NCI-H1092 treated with DMSO at 0.1 percent for 48 hours (cell line): ENCODE measurements at regions not wholly inside any gene's neighbourhood (a gene's known extent, or its start where the extent isn't known, plus 50 kb on each side); places are given as distances from the start of the nearest gene placed in this dataset.
"Not testable (repeated sequence)": the region's sequence is repeated elsewhere in the genome, so short reads cannot be mapped to it uniquely, and the experiment has no call there.

ENCODE experiments used
- DNase-seq: peaks from one replicate; lab custom pipeline; 2025; lab: John Stamatoyannopoulos, UW

GRCh38 chr19:30815889-30816580 is 443.9 kb downstream of the ZNF536 start:
- DNase-seq, result no peak

GRCh38 chr19:30812099-30812678 is 440.0 kb downstream of the ZNF536 start:
- no peak for DNase-seq

- DNase-seq, result no peak
Measured at GRCh38 chr19:30811397-30812098, 439.4 kb downstream of the ZNF536 start.

GRCh38 chr19:30810726-30811125 is 438.5 kb downstream of the ZNF536 start:
- no peak for DNase-seq

GRCh38 chr19:30807278-30807677 is 435.1 kb downstream of the ZNF536 start:
- DNase-seq, result no peak

GRCh38 chr19:30806311-30806710 is 434.1 kb downstream of the ZNF536 start:
- no peak for DNase-seq

- no peak for DNase-seq
Measured at GRCh38 chr19:30804751-30805150, 432.6 kb downstream of the ZNF536 start.

- DNase-seq, result not testable (repeated sequence)
Measured at GRCh38 chr19:30804333-30804732, 432.1 kb downstream of the ZNF536 start.

- no peak for DNase-seq
Measured at GRCh38 chr19:30802424-30803013, 430.3 kb downstream of the ZNF536 start.

GRCh38 chr19:30799865-30800755 is 427.9 kb downstream of the ZNF536 start:
- DNase-seq, result no peak

GRCh38 chr19:30795727-30796126 is 423.5 kb downstream of the ZNF536 start:
- DNase-seq, result no peak

GRCh38 chr19:30792561-30793505 is 420.6 kb downstream of the ZNF536 start:
- DNase-seq, result no peak

- no peak for DNase-seq
Measured at GRCh38 chr19:30791088-30791487, 418.9 kb downstream of the ZNF536 start.

GRCh38 chr19:30790056-30790680 is 418.0 kb downstream of the ZNF536 start:
- no peak for DNase-seq

- DNase-seq, result no peak
Measured at GRCh38 chr19:30788105-30788765, 416.1 kb downstream of the ZNF536 start.

- no peak for DNase-seq
Measured at GRCh38 chr19:30785458-30786137, 413.4 kb downstream of the ZNF536 start.

GRCh38 chr19:30784850-30785457 is 412.8 kb downstream of the ZNF536 start:
- DNase-seq, result no peak

GRCh38 chr19:30783936-30784335 is 411.8 kb downstream of the ZNF536 start:
- no peak for DNase-seq

- DNase-seq, result no peak
Measured at GRCh38 chr19:30783212-30783611, 411.0 kb downstream of the ZNF536 start.
